ENCODE measurements at regions not wholly inside any gene's neighbourhood (a gene's known extent, or its start where the extent isn't known, plus 50 kb on each side); places are given as distances from the start of the nearest gene placed in this dataset.

DNA sequence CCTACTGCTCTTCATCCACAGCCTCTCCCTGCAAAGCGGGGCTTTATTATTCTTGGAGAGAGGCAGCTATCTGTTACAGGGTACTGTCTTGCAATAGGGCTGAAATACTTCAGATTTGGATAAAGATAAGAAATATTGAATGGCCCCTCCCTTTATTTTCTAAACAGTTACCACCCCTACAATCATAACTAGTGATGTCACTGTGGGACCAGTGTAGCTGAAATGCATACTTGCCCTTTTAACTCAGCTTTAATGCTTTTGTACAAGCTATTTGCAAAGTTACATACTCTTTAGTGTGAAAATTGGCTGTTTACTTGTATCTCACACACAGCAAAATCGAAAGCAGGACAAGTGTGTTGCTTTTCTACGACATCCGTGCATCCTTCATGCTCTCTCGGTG, 261.7 kb upstream of the GATB start:
- peaks cover 5% of the 10 kb centered on the region for H3K27me3 ChIP-seq (ENCODE audit: control insufficient read depth, insufficient read depth, low read length)
- TF ChIP-seq CTCF (IDR thresholded peaks at IDR 0.05; ENCODE audit: low read depth, low read length), result no peak
- CTCF ChIA-PET, result no interaction called here
- no peak overlapping the region for H3K4me3 ChIP-seq (ENCODE audit: low read depth, low read length)
- POLR2A ChIA-PET, result no interaction called here
- no peak overlapping the region for H3K27ac ChIP-seq (ENCODE audit: low read depth, low read length)
- DNase-seq (ENCODE audit: low read depth, low spot score), result no peak
- no peaks in the 10 kb centered on the region for H3K9me3 ChIP-seq (ENCODE audit: control insufficient read depth, insufficient read depth, low read length)

GRCh38 chr4:152021788-152022438, 261.1 kb upstream of the GATB start:
- no peak for TF ChIP-seq CTCF (IDR thresholded peaks at IDR 0.05; ENCODE audit: low read depth, low read length)
- no peaks in the 10 kb centered on the region for H3K9me3 ChIP-seq (ENCODE audit: control insufficient read depth, insufficient read depth, low read length)
- no peak for DNase-seq (ENCODE audit: low read depth, low spot score)
- no peak overlapping the region for H3K27ac ChIP-seq (ENCODE audit: low read depth, low read length)
- H3K27me3 ChIP-seq (ENCODE audit: control insufficient read depth, insufficient read depth, low read length), result peaks cover 5% of the 10 kb centered on the region
- ChIA-PET POLR2A (no interaction called here), CTCF (no interaction called here)
- H3K4me3 ChIP-seq (ENCODE audit: low read depth, low read length), result no peak overlapping the region

GRCh38 chr4:152020073-152020472, 259.3 kb upstream of the GATB start:
- Histone ChIP-seq H3K9me3 (ENCODE audit: control insufficient read depth, insufficient read depth, low read length) (no peaks in the 10 kb centered on the region), H3K27ac (ENCODE audit: low read depth, low read length) (no peak overlapping the region), H3K4me3 (ENCODE audit: low read depth, low read length) (no peak overlapping the region), H3K27me3 (ENCODE audit: control insufficient read depth, insufficient read depth, low read length) (peaks cover 5% of the 10 kb centered on the region)
- ChIA-PET CTCF (no interaction called here), POLR2A (no interaction called here)
- no peak for TF ChIP-seq CTCF (IDR thresholded peaks at IDR 0.05; ENCODE audit: low read depth, low read length)
- no peak for DNase-seq (ENCODE audit: low read depth, low spot score)

GRCh38 chr4:152016303-152016620, 255.5 kb upstream of the GATB start:
- TF ChIP-seq CTCF (IDR thresholded peaks at IDR 0.05; ENCODE audit: low read depth, low read length), result no peak
- Histone ChIP-seq H3K27ac (ENCODE audit: low read depth, low read length) (no peak overlapping the region), H3K27me3 (ENCODE audit: control insufficient read depth, insufficient read depth, low read length) (peaks cover 2% of the 10 kb centered on the region), H3K4me3 (ENCODE audit: low read depth, low read length) (no peak overlapping the region), H3K9me3 (ENCODE audit: control insufficient read depth, insufficient read depth, low read length) (peaks cover 5% of the 10 kb centered on the region; the same call in 1 of the 2 replicates)
- DNase-seq (ENCODE audit: low read depth, low spot score), result no peak
- POLR2A ChIA-PET, result no interaction called here
- CTCF ChIA-PET, result no interaction called here

DNA sequence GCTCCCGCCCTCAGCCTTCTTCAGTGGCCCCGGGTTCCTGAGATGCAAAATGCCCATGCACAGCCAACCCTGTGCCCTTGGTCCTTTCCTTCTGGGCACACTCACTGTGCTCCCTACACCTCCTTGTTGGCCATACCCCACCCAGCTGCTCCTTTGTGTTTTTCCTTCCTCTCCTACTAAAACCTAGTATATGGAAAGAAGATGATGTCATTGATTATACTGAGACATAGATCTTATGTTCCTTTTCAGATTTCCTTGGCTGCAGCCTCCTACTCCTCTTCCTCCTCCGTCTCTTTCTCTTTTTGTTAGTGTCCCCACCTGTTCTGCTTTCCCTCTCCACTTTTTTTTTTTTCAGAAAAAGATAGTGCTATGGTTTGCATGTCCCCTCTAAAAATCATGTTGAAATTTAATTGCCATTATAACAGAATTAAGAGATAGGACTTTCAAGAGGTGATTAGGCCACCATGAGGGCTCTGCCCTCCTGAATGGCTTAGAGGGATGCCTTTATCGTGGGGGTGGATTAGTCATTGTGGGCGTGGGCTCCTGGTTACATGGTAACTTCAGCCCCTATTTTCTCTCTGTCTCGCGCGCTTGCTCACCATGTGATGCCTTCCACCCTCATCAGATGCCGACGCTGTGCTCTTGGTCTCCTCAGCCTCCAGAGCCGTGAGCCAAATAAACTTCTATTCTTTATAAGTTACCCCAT, 254.9 kb upstream of the GATB start:
- H3K9me3 ChIP-seq (ENCODE audit: control insufficient read depth, insufficient read depth, low read length), result peaks cover 5% of the 10 kb centered on the region; the same call in 1 of the 2 replicates
- POLR2A ChIA-PET, result no interaction called here
- no peak for DNase-seq (ENCODE audit: low read depth, low spot score)
- no peak for TF ChIP-seq CTCF (IDR thresholded peaks at IDR 0.05; ENCODE audit: low read depth, low read length)
- CTCF ChIA-PET, result no interaction called here
- H3K27ac ChIP-seq (ENCODE audit: low read depth, low read length), result no peak overlapping the region
- H3K4me3 ChIP-seq (ENCODE audit: low read depth, low read length), result no peak overlapping the region
- H3K27me3 ChIP-seq (ENCODE audit: control insufficient read depth, insufficient read depth, low read length), result peaks cover 2% of the 10 kb centered on the region

Measured in AG04450 (cell line).